DMS53 treated with DMSO at 0.1 percent for 48 hours (cell line): ENCODE measurements at regions not wholly inside any gene's neighbourhood (a gene's known extent, or its start where the extent isn't known, plus 50 kb on each side); places are given as distances from the start of the nearest gene placed in this dataset.
A peak's percentile ranks its signal among the peaks of the same experiment; 100 is the strongest.
"Not testable (repeated sequence)": the region's sequence is repeated elsewhere in the genome, so short reads cannot be mapped to it uniquely, and the experiment has no call there.

Experiments used
- DNase-seq: peaks from one replicate; lab custom pipeline; 2025; ENCODE audit not compliant: unreplicated experiment; lab: John Stamatoyannopoulos, UW

DNA sequence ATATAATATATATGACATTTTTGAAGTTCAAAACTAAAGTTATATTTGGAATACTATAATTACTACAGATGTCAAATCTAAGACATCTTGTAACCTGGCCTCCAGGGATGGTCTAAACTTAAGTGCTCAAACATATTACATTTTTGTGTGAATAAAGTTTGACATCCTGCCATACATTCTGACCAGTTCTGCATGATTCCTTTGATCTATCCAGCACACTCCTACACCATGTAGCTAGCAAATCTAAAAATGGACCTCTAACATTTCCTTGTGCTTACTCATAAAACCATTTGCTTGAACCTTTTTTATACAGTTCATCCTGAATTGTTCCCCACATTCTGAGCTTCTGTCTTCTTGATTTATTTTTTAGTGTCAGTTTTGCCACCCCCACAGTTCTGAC lies 294.3 kb upstream of the ZNF804A start:
- DNase-seq, result peak; percentile 19

DNA sequence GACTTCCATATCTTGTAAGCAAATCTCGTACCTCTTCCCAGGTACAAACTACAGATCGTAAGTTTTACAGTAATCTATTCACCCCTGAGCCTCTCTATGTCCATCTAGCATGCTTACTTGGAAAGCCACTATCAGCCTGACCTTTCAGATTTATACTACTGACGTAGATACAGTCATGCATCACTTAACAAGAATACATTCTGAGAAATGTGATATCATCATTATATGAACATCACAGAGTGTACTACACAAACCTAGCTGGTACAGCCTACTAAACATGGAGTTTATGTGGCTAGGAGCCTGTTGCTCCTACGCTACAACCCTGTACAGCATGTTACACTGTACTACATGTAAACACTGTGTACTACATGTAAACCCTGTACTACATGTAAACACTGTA lies 293.2 kb upstream of the ZNF804A start:
- peak; percentile 100 for DNase-seq

DNA sequence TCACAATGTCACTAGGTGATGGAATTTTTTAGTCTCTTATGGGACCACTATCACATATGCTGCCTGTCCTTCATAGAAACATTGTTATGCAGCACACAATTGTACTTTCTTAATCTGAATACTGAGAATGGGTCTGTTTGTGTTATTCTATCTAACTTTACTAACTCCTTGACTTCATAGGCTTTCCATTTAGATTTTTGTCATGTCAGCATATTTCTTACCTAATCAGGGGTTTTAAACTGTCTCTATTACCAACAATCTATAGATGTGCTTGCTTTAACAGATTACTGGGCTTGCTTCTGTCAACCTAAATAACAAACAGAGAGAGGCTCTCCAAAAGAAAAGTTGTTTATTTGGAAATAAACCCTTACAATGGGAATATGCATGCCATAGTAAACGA lies 289.6 kb upstream of the ZNF804A start:
- DNase-seq, result no peak

DNA sequence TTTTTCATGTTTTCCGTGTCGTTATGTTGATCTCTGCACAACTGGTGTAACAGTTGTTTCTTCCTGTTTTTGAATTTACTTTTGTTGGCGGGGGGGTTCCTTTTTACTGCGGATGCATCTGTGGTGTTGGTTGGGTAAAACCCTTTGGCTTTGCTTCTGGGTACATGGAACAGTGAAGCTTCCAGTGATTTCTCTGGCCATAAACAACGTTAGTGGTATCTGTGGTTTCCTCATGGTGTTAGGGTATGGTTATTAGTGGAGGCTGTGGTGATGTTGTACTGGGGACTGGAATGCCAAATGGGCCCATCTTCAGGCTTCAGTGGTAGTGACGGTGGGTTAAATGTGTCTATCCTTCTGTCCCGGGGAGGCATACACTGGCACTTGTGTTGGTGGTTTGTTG lies 285.4 kb upstream of the ZNF804A start:
- no peak for DNase-seq

GRCh38 chr2:184314829-184315228 lies 283.5 kb upstream of the ZNF804A start:
- no peak for DNase-seq

- DNase-seq, result peak; percentile 20
These were observed 281.4 kb upstream of the ZNF804A start for GRCh38 chr2:184316921-184317320.

- no peak for DNase-seq
These were observed 275.7 kb upstream of the ZNF804A start for GRCh38 chr2:184322615-184323014.

- DNase-seq, result no peak
These were observed 272.3 kb upstream of the ZNF804A start for GRCh38 chr2:184326066-184326465.

- not testable (repeated sequence) for DNase-seq
These were observed 270.5 kb upstream of the ZNF804A start for GRCh38 chr2:184327805-184328204.

GRCh38 chr2:184330561-184330960 lies 267.8 kb upstream of the ZNF804A start:
- DNase-seq, result not testable (repeated sequence)

- DNase-seq, result peak; percentile 33
These were observed 261.6 kb upstream of the ZNF804A start for GRCh38 chr2:184336688-184337087.

DNA sequence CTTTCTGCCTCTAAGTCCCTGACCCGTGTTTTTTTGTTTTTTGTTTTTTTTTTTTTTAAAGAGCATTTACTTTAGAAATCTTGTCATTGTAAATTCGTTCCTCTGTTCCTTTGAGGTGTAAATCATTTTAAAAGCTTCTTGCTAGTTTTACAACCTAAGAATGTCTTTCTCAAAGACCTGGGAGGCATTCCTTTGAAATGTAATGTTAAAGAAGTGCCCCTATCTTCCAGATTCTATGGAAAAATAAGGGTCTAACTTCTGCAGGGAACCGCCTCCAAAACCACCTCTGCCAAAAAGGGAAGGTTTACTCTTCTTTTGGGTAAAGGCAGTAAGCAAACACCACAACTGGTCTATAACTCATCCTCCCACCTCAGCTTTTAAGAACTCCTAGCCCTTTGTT lies 259.6 kb upstream of the ZNF804A start:
- no peak for DNase-seq

DNA sequence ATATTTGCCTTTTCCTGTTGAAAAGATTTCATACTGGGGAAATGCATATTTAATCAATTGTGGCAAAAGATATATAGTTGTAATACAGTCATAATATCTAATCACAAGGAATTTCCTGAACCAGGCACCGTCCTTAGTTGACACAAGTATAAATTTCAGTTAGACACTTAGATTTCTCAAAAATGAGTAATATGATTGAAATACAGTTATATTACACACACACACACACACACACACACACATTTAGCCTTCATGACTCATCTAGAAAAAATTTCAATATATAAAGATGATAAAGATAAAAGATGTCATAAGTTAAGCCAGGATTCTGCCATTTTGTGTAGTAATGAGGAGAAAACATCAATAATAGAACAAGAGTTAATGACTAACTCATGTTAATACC lies 258.4 kb upstream of the ZNF804A start:
- no peak for DNase-seq

GRCh38 chr2:184346338-184346862 lies 251.9 kb upstream of the ZNF804A start:
- DNase-seq, result no peak

DNA sequence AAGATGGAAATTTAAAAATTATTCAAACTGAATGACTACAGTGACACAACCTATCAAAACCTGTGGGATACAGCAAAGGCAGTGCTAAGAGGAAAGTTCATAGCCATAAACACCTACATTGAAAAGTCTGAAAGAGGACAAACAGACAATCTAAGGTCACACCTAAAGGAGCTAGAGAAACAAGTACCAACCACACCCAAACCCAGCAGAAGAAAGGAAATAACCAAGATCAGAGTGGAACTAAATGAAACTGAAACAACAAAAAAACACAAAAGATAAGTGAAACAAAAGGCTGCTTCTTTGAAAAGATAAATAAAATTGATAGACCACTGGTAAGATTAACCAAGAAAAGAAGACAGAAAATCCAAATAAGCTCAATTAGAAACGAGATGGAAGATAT lies 247.2 kb upstream of the ZNF804A start:
- DNase-seq, result no peak

GRCh38 chr2:184357033-184357432 lies 241.3 kb upstream of the ZNF804A start:
- DNase-seq, result no peak

DNA sequence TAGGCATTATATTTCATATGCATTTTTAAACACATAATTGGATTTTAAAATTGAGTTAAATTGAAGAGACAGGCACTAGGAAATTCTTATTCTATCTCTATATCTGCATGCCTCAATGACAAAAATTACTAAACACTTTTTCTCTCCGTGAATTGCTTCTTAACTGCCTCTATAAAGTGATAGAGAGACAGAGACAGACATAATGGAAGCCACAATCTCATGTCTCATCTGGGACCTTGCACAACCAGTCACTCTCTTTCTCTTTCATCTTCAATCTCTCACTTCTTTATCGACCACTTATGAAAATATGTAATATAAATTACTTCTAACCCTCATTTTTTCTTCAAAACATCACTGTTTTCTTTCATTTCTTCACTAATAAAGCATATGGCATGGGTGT lies 238.9 kb upstream of the ZNF804A start:
- DNase-seq, result no peak

GRCh38 chr2:184363213-184363612 lies 235.1 kb upstream of the ZNF804A start:
- DNase-seq, result peak; percentile 51

DNA sequence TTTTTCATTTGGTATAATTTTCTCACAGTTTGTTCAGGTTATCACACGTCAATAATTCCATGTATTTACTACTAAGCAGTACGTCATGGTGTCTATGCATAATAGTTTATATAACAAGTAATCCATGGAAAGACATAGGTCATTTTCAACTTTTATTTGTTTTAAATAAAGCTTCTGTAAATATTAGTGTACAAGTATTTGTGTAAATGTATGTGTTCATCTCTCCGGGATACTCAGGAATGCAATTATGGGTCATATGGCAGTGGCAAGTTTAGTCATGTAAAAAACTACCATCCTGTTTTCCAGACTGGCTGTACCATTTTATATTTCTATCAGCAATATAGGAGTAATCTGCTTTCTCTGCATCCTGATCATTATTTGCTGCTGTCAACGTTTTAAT lies 231.1 kb upstream of the ZNF804A start:
- peak; percentile 61 for DNase-seq

DNA sequence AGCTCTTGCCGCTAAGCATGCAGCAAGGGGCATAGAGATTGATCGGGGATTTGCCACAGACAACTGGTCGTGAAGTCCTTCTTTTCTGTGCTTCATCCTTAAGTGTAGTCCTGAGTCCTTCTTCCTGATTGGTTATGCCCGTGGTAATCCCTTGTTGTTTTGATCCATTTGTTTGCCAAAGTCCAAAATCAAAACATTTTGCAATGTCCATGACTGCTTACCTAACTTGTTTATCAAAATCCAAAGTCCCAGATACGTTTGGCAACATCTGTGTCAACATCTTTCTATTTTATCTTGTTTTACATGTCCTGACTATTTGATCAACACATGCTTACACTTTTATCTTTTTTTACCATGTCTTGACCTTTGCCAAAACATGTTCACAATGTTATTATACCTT lies 229.0 kb upstream of the ZNF804A start:
- no peak for DNase-seq

GRCh38 chr2:184370954-184371353 lies 227.4 kb upstream of the ZNF804A start:
- no peak for DNase-seq

DNA sequence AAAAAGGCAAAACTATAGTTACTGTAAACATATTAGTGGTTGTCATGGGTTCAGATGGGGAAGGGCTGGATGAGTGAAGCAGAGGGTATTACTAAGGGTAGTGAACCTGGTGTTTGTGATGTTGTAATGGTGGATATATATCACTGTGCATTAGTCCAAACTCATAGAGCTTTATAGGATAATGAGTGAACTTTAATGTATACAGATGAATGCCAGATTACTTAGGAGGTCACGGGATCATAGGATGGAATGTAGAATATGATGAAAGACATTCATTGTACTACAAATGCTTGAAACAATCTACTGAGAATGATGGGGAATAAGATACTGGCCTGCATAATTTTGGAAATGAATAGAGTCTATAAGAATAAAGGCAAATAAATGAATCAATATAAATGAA lies 226.7 kb upstream of the ZNF804A start:
- DNase-seq, result no peak

DNA sequence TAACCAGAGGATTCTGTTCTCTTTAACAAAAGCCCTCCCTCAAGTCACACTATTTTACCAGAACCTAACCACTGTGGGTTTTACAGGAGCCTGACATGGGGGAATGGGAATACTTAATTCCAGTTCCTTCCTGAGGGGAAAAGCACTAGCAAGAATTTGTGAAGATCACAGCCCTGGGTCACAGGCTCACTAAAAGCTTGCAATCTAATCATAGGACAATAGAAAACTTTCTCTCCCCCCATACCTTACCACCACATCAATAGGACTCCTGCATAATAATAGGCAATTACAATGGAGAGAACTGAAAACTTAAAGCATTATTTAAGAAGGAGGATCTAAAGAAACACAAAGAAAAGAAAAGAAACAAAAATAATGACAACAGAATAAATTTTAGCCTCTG lies 225.8 kb upstream of the ZNF804A start:
- no peak for DNase-seq

DNA sequence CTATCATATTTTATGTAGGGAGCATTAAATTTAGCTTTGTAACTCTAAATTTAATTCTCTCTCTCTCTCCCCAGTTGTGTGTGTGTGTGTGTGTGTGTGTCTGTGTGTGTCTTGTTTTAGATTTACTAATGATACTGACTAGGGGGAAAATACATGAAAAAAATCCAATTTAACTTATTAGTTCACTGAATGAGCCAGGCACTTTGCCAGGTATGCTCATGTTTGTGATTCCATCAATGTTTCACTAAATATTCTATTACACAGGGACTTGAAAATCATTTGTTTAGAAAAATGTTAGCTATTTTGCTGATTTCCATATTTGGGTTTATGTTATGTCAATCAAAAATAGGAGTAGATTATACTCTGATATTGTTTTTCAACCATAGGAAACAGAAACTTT lies 203.7 kb upstream of the ZNF804A start:
- DNase-seq, result no peak
